GM19351 (cell line): ENCODE measurements at regions not wholly inside any gene's neighbourhood (a gene's known extent, or its start where the extent isn't known, plus 50 kb on each side); places are given as distances from the start of the nearest gene placed in this dataset.
A peak's percentile ranks its signal among the peaks of the same experiment; 100 is the strongest.

ENCODE experiments used
- ATAC-seq: cut with Tn5 transposase; IDR thresholded peaks from one replicate; pipeline ENCODE4 v1.9.1; 2021; ENCODE audit warnings: mild to moderate bottlenecking, moderate library complexity; ENCODE audit not compliant: unreplicated experiment

DNA sequence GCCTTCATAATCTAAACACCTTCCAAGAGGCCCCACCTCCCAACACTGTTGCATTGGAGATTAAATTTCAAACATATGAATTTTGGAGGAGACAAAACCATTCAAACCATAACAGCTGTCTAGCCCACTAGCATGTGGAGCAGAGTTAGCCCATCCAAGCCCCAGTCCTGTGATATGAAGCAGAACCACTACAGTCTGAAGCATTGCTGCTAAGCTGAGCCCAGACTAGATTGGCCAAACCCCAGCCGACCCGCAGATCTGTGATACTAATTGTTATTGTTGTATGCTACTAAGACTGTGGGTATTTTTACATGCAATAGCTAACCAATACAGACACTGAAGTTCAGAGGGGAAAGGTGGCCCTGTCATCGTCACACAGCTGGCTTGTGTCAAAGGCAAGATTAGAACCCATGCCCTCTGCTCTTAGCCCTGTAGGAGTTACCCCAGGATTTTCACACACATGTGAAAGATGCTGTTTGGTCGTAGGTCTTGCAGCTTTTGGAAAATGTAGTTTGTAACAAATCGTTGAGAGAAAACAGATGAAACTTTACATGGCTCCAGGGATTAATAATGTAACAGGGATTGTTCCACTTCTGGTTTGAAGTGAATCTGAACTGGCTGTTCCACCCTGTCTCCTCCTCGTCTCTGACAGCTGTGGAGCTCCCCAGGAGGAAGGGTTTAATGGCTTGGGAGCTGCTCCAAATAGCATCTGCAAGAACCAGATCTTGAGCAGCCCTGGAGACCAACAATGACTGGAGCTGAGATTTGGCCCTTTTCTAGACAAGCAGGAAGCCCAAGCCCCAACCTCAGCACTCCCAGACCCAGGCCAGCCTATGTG, 517.5 kb downstream of the MID1IP1 start:
- no peak for ATAC-seq

GRCh38 chrX:39320165-39320564, 518.9 kb downstream of the MID1IP1 start:
- no peak for ATAC-seq

DNA sequence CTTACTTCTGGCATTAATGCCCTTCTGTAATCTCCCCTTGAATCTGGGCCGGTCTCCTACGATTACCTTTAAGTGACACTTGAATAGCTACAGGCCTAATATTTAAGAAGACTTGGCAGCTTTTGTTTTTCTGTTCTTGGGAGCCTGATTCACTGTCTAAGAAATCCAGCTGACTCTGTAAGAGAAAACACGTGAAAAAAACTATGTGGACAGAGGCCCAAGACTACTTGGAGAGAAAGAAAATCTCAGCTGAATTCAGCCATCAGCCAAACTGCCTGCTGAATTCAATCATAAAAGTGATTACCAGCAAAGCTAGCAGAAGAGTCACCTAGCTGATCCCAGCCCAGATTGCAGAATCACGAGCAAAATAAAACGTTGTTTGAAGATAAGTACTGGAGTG, 521.2 kb downstream of the MID1IP1 start:
- ATAC-seq = no peak

DNA sequence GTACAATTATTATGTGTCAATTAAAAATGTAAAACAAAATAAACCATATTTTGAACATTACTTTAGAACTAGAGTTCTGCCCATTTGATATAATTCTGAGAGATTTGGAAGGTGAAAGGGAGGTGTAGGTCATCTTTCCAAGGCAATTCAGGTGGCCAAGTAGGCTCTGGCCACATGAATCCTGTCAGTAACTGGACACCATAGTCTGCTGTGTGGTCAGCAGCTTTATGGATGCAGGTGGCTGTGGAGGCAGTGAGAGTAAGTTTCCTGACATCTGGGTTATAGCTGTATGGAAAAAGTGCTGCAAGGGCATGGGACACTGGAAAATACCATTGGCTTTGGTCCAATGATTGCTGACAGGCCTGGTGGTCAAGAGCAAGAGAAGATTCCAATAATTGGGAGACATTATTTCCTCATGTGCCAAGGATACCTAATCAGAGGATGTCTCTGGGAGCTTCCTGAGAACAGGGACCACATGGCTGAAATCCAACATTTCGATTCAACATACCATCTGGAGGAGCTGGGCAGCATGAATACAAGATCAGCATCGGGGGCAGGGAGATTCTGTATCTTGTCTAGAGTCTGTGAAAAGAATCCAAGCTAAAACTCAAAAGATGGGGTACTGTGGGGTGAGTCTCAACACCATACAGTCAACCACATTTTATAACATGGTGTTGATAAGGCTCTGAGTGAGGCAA, 523.1 kb downstream of the MID1IP1 start:
- no peak for ATAC-seq

DNA sequence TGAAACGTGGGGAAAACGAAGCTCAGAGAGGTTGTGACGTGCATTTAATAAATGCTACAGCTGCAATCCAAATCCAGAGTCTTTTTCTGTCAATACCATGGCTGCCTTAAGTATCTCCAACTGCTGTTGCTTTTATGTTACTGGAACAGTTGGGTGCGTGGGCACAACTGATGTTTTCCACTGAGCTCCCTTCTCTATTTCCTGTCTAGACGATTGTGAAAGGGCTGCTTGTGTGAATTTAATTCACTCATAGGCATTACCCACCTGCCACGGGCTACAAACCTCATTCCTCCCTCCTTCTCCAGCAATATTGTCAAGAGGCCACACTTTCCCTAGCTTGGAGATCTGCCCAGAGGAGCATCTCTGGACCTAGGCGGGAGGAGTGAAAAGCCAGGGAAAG, 526.0 kb downstream of the MID1IP1 start:
- ATAC-seq = no peak

DNA sequence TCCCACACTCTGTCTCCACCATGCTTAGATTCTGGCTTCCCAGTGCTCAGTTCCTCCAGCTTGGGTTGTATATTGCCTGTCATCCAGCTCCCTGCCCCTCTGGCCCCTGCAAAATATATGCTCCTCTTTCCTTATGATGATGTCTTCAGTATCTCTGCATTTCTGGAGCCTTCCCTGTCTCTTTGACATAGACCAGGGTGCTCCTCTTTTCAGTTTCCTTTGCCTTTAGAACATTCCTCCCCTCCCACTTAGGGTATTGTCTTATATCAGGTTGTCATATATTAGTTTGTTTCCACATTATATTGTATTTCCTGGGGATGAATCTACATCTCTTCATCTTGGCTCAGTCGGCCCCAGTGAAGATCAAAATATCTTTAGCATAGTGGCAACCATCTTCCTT, 526.4 kb downstream of the MID1IP1 start:
- no peak for ATAC-seq

GRCh38 chrX:39328661-39329060, 527.4 kb downstream of the MID1IP1 start:
- ATAC-seq = no peak

DNA sequence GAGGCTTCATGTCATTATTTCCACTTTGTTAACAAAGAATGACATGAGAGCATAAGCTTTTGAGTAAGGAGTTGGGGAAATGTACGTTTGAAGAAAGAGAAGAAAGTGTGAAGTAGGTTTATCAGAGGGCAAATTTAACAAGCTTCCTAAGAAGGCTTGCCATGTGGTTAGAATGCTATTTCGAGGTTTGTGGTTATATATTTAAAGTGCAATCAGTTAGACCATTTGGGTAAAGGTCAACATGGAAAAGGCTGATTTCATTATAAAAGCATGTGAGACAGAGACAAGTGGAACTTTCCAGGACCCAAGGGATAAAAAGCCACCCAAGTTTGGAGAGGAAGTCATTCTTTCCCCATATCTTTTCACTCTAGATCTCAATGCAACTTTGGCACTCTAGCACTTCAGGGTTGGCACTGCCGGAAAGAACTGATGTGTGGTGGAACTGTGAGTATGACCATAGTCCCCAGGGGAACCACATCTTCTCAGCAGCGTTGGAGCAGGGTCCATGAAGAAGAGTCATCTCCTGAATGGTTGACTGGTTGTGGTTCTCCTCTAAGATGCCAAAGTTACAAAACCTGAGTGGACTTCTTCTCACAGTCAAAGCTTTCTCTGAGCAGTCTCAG, 529.9 kb downstream of the MID1IP1 start:
- peak; percentile 73 for ATAC-seq

GRCh38 chrX:39333451-39333850, 532.2 kb downstream of the MID1IP1 start:
- ATAC-seq = no peak

- ATAC-seq = no peak
Measured at GRCh38 chrX:39335513-39336235, 534.4 kb downstream of the MID1IP1 start.

DNA sequence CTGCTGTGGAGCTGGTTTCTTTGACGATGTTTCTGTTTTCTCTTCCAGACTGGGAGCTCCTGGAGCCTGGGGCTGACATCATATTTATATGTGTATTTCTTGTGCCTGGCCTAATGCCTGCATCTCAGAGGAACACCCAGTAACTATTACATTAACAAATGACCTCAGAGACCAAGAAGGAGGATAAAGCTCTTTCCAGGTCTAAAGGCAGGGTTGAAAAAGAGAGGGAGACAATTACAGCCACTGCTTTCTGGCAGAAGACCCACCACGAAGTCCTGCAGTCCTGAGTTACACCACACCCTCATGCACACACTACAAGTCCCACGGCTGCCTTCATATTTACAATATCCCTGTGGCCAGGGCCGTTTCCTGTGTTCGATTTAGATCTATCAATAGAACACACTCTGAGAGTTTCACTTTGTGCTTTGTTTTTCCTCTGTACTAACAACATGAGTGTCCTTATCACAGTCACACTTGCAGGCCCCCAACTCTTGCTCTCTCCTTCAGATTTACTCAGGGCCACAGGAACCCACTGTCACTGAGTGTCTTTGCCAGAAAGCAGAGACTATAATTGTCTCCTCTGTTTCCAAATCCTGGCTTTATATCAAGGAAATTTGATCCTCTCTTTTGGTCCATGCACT, 535.5 kb downstream of the MID1IP1 start:
- ATAC-seq = peak; percentile 98

DNA sequence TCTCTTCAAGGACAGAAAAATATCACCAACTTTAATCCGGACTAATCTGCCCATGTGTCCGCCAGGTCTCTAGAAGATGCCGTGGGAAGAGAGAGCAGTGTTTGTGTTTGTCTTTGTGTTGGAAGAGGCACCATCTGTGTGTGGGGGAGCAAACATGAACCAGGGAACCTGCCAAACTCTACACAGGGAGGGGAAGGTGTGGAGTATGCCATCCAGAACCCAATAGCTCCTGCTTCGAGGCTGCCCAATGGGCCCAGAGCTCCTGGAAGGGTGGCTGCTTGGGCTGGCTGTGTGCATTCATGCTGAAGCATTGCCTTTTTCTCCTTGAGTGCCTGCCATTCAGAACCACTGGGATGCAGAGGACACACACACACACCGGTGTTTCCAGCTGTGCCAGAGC, 536.2 kb downstream of the MID1IP1 start:
- no peak for ATAC-seq

DNA sequence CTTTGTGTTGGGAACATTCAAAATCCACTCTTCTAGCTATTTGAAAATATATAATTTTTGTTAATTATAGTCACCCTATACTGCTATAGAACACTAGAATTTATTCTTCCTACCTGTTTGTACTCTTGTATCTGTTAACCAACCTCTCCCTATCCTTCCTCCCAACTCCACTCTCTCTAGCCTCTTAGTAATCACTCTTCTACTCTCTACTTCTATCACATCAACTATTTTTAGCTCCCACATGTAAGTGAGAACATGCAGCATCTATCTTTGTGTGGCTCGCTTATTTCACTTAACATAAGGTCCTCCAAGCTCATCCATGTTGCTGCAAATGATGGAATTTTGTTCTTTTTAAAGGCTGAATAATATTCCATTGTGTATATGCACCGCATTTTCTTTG, 537.3 kb downstream of the MID1IP1 start:
- ATAC-seq = no peak

GRCh38 chrX:39356119-39356807, 555.0 kb downstream of the MID1IP1 start:
- no peak for ATAC-seq

- ATAC-seq = no peak
Measured at GRCh38 chrX:39360101-39360500, 558.8 kb downstream of the MID1IP1 start.

- ATAC-seq = no peak
Measured at GRCh38 chrX:39361736-39362135, 560.5 kb downstream of the MID1IP1 start.

DNA sequence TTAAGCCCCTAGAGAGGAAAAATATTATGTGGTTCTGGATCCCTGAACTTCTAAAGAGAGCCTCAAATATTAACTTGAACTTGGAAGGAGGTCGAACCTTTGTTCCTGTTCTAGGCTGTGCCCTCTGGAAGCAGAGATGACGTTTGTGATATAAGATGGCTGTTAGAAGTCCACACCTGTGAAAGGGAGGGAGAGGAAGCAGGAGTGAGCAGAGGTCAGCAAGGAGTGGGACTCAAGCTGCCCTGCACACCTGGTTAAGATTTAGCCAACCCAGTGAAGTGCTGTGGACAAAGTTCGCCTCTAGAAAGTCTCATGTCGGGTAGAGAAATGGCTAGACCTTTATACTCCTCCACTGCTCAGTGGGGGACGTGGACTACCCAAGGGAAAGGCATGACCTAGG, 566.2 kb downstream of the MID1IP1 start:
- ATAC-seq = no peak

DNA sequence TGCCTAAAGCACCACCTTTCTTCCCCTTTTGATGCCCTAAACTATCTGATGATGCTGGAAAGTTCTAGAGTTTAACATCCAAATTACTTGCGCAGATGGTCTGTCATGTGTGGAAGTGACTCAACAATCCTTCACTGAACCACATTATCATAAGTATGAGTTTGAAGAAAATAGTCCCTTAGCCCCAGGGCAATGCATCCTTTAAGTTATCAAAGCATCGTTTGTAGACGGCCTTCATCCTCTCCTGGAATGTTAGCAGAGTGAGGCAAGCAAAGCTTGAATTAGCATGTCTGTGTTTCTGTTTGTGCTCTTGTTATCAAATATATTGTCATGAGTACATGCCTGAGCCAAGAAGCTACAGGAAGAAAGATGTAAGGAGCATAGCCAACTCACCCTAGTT, 570.9 kb downstream of the MID1IP1 start:
- ATAC-seq = no peak

DNA sequence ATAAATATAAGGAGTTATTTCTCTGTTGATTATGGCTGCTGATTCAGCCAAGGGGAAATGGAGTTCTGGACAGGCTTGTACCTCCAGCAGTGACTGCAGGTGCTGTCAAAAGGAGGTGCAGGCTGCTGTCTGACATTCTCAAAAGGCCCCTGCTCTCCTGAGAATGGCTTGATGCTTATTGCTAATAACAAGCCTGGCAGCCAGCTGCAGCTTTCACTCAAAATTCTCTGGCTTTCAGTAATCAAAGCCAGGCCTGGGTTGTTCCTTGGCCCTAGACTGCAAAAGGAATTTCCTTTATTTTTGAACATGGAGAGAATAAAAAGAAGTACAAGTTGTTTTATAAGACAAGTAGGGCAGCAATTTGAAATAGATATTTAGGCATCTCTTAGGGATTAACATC, 575.9 kb downstream of the MID1IP1 start:
- ATAC-seq = no peak

GRCh38 chrX:39377773-39378172, 576.5 kb downstream of the MID1IP1 start:
- no peak for ATAC-seq
